ENCODE measurements at regions not wholly inside any gene's neighbourhood (a gene's known extent, or its start where the extent isn't known, plus 50 kb on each side); places are given as distances from the start of the nearest gene placed in this dataset.

GRCh38 chr10:98321186-98321780, 53.3 kb upstream of the LOXL4 start:
- Histone ChIP-seq H2AFZ (ENCODE audit: low read depth, low read length) (no peak overlapping the region), H3K27me3 (ENCODE audit: control insufficient read depth in 2 of 2, insufficient read depth in 2 of 2, low read length in 2 of 2) (peaks cover 0 to 10% of the 10 kb centered on the region in 2 experiments; a peak in 4 of 5 replicates), H3K9me1 (ENCODE audit: control insufficient read depth, insufficient read depth, low read length) (no peaks in the 10 kb centered on the region), H3K36me3 (ENCODE audit: control insufficient read depth, insufficient read depth, low read length) (no peaks in the 10 kb centered on the region), H4K20me1 (replicated peaks; ENCODE audit: control insufficient read depth, insufficient read depth, low read length) (no peaks in the 10 kb centered on the region), H3K9ac (ENCODE audit: insufficient read depth in 1 of 2, low read depth in 2 of 2, low read length in 2 of 2) (no peak overlapping the region), H3K4me1 (replicated peaks in 1 of 2; ENCODE audit: control insufficient read depth in 2 of 2, insufficient read depth in 2 of 2, low read length in 2 of 2) (peaks cover 13 to 18% of the 10 kb centered on the region in 2 experiments; a peak in 4 of 5 replicates), H3K4me3 (no peak overlapping the region), H3K79me2 (ENCODE audit: control insufficient read depth, insufficient read depth, low read length) (no peaks in the 10 kb centered on the region), H3K27ac (ENCODE audit: extremely low read depth, low read depth, low read length) (no peak overlapping the region), H3K9me3 (replicated peaks; ENCODE audit: control insufficient read depth, insufficient read depth, low read depth, low read length) (no peaks in the 10 kb centered on the region), H3K4me2 (ENCODE audit: insufficient read depth, low read length) (no peak overlapping the region)
- ChIA-PET POLR2A (interaction anchor here (2.2 kb wide), 1 partner anchor 17 kb away, joined by 8 read pairs; no protein-coding TSS in a partner anchor), CTCF (ENCODE audit: low intra/inter-chr PET ratio) (no interaction called here)
- 53% methylated on average over 18 of the region's 18 CpGs for WGBS (ENCODE audit: insufficient coverage, low coverage, missing lambda C conversion rate)
- TF ChIP-seq ZNF589 (CRISPR knock-in tag; IDR thresholded peaks at IDR 0.05; ENCODE audit: low read depth) (no peak), BMI1 (IDR thresholded peaks at IDR 0.05; ENCODE audit: low read length) (no peak), KLF10 (CRISPR knock-in tag; IDR thresholded peaks at IDR 0.05) (no peak), HDAC3 (IDR thresholded peaks at IDR 0.05; ENCODE audit: borderline replicate concordance, partially characterized antibody) (no peak), BACH1 (tag; IDR thresholded peaks at IDR 0.05) (no peak), ZBTB17 (CRISPR knock-in tag; IDR thresholded peaks at IDR 0.05) (no peak), CBFA2T3 (IDR thresholded peaks at IDR 0.05) (no peak), ZNF609 (CRISPR knock-in tag; IDR thresholded peaks at IDR 0.05; ENCODE audit: borderline replicate concordance) (no peak), ELF4 (CRISPR knock-in tag; IDR thresholded peaks at IDR 0.05) (no peak), BRD4 (IDR thresholded peaks at IDR 0.05) (no peak), PCBP2 (IDR thresholded peaks at IDR 0.05; ENCODE audit: low read depth, low read length, poor library complexity, severe bottlenecking) (no peak)
- intact Hi-C loops (cut with micrococcal nuclease) = no loop called here
- FAIRE-seq (no peak), DNase-seq (ENCODE audit: extremely low read depth in 1 of 4, low spot score in 3 of 4) (no peak), ATAC-seq (no peak)
- BruUV-seq (replicated peaks) = no TSS peak
- in situ Hi-C loops (cut with MboI) = loop anchor here (25.0 kb wide), 1 partner anchor 409 kb away; no protein-coding TSS in a partner anchor
